Right lobe of liver (tissue), 6 donors: ENCODE measurements at regions not wholly inside any gene's neighbourhood (a gene's known extent, or its start where the extent isn't known, plus 50 kb on each side); places are given as distances from the start of the nearest gene placed in this dataset.

Source experiments
- ATAC-seq, 4 donors: fragments of 200-7000 bp; cut with Tn5 transposase; one replicate each; pipeline ENCODE4 v1.9.1; 2020; ENCODE audit warnings: mild to moderate bottlenecking in 4 of 4, moderate library complexity in 4 of 4
- DNase-seq, 3 donors: peaks; one replicate each; pipeline ENCODE4 v3.0.0-alpha.2; 2020
- H3K27ac ChIP-seq, 3 donors: fragments of 200-600 bp; one replicate each; pipeline ENCODE4 v1.8.0; 2022
- H3K27me3 ChIP-seq, 2 donors: fragments of 200-600 bp; one replicate each; pipeline ENCODE4 v1.8.0; 2022
- H3K36me3 ChIP-seq, 4 donors: fragments of 200-600 bp; sonication (generic) in 1 of 4; one replicate each; pipeline versions ENCODE4 v1.5.1 to v1.8.0; 2017 to 2022; ENCODE audit warnings: control low read depth in 1 of 4
- H3K4me1 ChIP-seq, 4 donors: fragments of 200-600 bp; sonication (generic) in 1 of 4; one replicate each; pipeline versions ENCODE4 v1.5.1 to v1.8.0; 2017 to 2022; ENCODE audit warnings: control low read depth in 1 of 4
- H3K4me3 ChIP-seq, 3 donors: fragments of 200-600 bp; one replicate each; pipeline ENCODE4 v1.8.0; 2022
- H3K9me3 ChIP-seq, 4 donors: fragments of 200-600 bp; sonication (generic) in 1 of 4; one replicate each; pipeline versions ENCODE4 v1.5.1 to v1.8.0; 2017 to 2022; ENCODE audit warnings: control low read depth in 1 of 4
- CTCF ChIP-seq, 4 donors: fragments of 200-600 bp in 3 of 4; fragments of 450-650 bp in 1 of 4; IDR thresholded peaks; one replicate each; pipeline versions ENCODE4 v1.5.1 to v1.8.0; 2016 to 2022; ENCODE audit warnings: antibody characterized with exemption in 4 of 4, mild to moderate bottlenecking in 2 of 4
- POLR2A ChIP-seq: fragments of 450-650 bp; IDR thresholded peaks from one replicate; pipeline ENCODE4 v1.6.1; 2017; ENCODE audit warnings: antibody characterized with exemption, mild to moderate bottlenecking
- WGBS: methylation state at CpG from one replicate; pipeline ENCODE4 v1.1.6; 2018; ENCODE audit warnings: low coverage, low lambda C conversion rate; ENCODE audit not compliant: insufficient coverage; ENCODE audit errors: missing lambda C conversion rate; 5-methylcytosine and 5-hydroxymethylcytosine counted together
- intact Hi-C, 2 donors: fragments of 100-400 bp; cut with DNase I; formaldehyde crosslinking; loops; one replicate each; pipeline versions ENCODE4 v1.11.2 to v1.14.1; 2022
- donor health status: DM: no; HTN: yes; CAD: no.
- donor health status: DM: no; HTN: no; CAD: no.
- donor health status: DM: no; HTN: no; CAD: no.
- donor health status: DM: no; HTN: yes; CAD: no.
- donor health status: DM: no; HTN: yes; CAD: no.

GRCh38 chr11:115590254-115590653, 86.0 kb upstream of the CADM1 start:
- Histone ChIP-seq H3K4me3 (no peak overlapping the region), H3K9me3 (no peaks in the 10 kb centered on the region), H3K4me1 (peaks cover 0 to 8% (median 3%) of the 10 kb centered on the region in 4 donors), H3K27me3 (no peaks in the 10 kb centered on the region), H3K36me3 (no peaks in the 10 kb centered on the region), H3K27ac (no peak overlapping the region)
- intact Hi-C loops: no loop called here
- ATAC-seq (no peak), DNase-seq (no peak)
- TF ChIP-seq CTCF (IDR thresholded peaks at IDR 0.05): no peak
- TF ChIP-seq POLR2A: no peak
- 80% methylated on average over 7 of the region's 7 CpGs for WGBS

GRCh38 chr11:115587718-115588342, 83.6 kb upstream of the CADM1 start:
- no peaks in the 10 kb centered on the region for H3K36me3 ChIP-seq
- no peak for ATAC-seq
- TF ChIP-seq POLR2A (no peak), CTCF (IDR thresholded peaks at IDR 0.05) (no peak)
- no peaks in the 10 kb centered on the region for H3K27me3 ChIP-seq
- H3K9me3 ChIP-seq: no peaks in the 10 kb centered on the region
- peaks cover 0 to 8% (median 3%) of the 10 kb centered on the region in 4 donors for H3K4me1 ChIP-seq
- H3K4me3 ChIP-seq: no peak overlapping the region
- intact Hi-C loops: no loop called here
- WGBS: 85% methylated on average over 3 of the region's 3 CpGs
- DNase-seq: no peak
- H3K27ac ChIP-seq: no peak overlapping the region

- TF ChIP-seq CTCF (IDR thresholded peaks at IDR 0.05): no peak
- TF ChIP-seq POLR2A: no peak
- H3K9me3 ChIP-seq: no peaks in the 10 kb centered on the region
- H3K4me1 ChIP-seq: peaks cover 0 to 10% (median 0%) of the 10 kb centered on the region in 4 donors
- no peak overlapping the region for H3K4me3 ChIP-seq
- no peak overlapping the region for H3K27ac ChIP-seq
- WGBS: 68% methylated on average over 11 of the region's 11 CpGs
- no peaks in the 10 kb centered on the region for H3K36me3 ChIP-seq
- DNase-seq: no peak
- intact Hi-C loops: no loop called here
- peak in 1 of 4 donors; percentile 56 for ATAC-seq
- H3K27me3 ChIP-seq: no peaks in the 10 kb centered on the region
Measured at GRCh38 chr11:115585361-115586024, 81.3 kb upstream of the CADM1 start.

GRCh38 chr11:115581871-115582639, 77.8 kb upstream of the CADM1 start:
- ATAC-seq: peak; percentile 72 to 80 (median 75)
- peak overlapping the region in 2 of 3 donors; percentile 34 to 58 for H3K27ac ChIP-seq

More at GRCh38 chr11:115581871-115582639, 77.8 kb upstream of the CADM1 start:
- TF ChIP-seq CTCF (IDR thresholded peaks at IDR 0.05) (peak in 3 of 4 donors; percentile 5 to 18 (median 16)), POLR2A (no peak)
- WGBS: 45% methylated on average over 18 of the region's 20 CpGs
- Histone ChIP-seq H3K9me3 (no peaks in the 10 kb centered on the region), H3K27me3 (no peaks in the 10 kb centered on the region), H3K4me1 (peaks cover 0 to 10% (median 0%) of the 10 kb centered on the region in 4 donors), H3K36me3 (no peaks in the 10 kb centered on the region), H3K4me3 (no peak overlapping the region)
- DNase-seq: no peak
- intact Hi-C loops: no loop called here
